ENCODE measurements at regions not wholly inside any gene's neighbourhood (a gene's known extent, or its start where the extent isn't known, plus 50 kb on each side); places are given as distances from the start of the nearest gene placed in this dataset.

DNA sequence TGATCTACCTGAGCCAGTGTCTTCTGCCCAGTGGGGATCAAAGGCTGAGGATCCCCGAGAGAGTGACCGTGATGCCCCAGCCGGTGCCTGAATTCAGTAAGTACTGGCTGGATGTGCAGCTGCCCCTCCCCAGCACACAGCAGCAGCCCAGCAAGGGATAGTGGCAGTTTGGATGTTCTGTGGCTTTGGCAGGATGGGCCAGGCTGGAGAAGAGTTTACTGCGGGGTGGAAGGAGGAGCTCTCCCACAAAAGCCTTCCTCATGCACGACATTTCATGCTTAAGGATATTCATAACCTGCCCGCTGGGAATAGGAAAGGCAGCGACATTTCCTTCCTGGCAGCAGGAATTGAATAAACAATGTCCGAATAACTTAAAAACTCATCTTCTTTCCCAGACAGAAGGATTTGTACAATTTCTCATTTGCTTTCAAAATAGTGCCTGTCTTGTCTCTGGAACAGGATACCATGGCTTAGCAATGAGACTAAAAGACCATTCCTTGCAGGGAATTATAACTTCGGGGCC lies 135.6 kb upstream of the PRMT8 start:
- Mint-ChIP-seq H3K27me3 (ENCODE audit: low read depth) (no peaks in the 10 kb centered on the region; the same call in 1 of the 2 replicates), H3K27ac (no peak overlapping the region), H3K4me3 (no peak overlapping the region), H3K9me3 (no peaks in the 10 kb centered on the region), H3K36me3 (no peaks in the 10 kb centered on the region), H3K4me1 (peaks cover 6% of the 10 kb centered on the region)
- ATAC-seq (no peak), DNase-seq (ENCODE audit: low spot score) (no peak)
- ChIA-PET CTCF (interaction anchor here (1.0 kb wide), 2 partner anchors 52 to 55 kb away, joined by 3 read pairs; no protein-coding TSS in a partner anchor), POLR2A (no interaction called here)
- TF ChIP-seq, protein P1, sequence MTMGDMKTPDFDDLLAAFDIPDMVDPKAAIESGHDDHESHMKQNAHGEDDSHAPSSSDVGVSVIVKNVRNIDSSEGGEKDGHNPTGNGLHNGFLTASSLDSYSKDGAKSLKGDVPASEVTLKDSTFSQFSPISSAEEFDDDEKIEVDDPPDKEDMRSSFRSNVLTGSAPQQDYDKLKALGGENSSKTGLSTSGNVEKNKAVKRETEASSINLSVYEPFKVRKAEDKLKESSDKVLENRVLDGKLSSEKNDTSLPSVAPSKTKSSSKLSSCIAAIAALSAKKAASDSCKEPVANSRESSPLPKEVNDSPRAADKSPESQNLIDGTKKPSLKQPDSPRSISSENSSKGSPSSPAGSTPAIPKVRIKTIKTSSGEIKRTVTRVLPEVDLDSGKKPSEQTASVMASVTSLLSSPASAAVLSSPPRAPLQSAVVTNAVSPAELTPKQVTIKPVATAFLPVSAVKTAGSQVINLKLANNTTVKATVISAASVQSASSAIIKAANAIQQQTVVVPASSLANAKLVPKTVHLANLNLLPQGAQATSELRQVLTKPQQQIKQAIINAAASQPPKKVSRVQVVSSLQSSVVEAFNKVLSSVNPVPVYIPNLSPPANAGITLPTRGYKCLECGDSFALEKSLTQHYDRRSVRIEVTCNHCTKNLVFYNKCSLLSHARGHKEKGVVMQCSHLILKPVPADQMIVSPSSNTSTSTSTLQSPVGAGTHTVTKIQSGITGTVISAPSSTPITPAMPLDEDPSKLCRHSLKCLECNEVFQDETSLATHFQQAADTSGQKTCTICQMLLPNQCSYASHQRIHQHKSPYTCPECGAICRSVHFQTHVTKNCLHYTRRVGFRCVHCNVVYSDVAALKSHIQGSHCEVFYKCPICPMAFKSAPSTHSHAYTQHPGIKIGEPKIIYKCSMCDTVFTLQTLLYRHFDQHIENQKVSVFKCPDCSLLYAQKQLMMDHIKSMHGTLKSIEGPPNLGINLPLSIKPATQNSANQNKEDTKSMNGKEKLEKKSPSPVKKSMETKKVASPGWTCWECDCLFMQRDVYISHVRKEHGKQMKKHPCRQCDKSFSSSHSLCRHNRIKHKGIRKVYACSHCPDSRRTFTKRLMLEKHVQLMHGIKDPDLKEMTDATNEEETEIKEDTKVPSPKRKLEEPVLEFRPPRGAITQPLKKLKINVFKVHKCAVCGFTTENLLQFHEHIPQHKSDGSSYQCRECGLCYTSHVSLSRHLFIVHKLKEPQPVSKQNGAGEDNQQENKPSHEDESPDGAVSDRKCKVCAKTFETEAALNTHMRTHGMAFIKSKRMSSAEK (CRISPR knock-in tag; IDR thresholded peaks at IDR 0.05; ENCODE audit: borderline replicate concordance), result no peak

DNA sequence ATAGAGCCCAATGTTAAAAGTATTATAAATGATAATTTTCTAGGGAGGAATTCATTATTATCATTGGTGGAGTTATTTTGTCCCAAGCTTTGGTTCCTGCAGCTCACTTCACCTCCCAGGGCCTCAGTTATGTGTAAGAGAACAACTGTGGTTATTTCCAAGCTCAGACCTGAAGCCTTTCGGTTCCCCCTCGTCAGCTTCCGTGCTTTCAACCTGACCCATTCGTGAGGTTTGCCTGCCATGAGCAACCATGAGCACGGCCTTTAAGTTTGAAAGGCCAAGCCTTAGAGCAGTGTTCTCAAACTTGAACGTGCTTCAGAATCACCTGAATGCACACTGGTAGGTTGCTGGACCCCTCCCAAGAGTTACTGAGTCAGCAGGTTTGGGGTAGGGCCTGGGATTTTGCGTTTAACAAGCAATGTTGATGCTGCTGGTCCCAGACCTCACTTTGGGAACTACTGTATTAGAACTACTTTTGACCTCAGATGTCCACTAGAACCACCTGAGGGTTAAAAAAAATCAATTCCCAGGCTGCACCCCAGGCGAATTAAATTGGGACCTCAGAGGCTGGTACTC lies 133.0 kb upstream of the PRMT8 start:
- TF ChIP-seq ZNF423 (CRISPR knock-in tag; IDR thresholded peaks at IDR 0.05), result no peak
- TF ChIP-seq, protein P2, sequence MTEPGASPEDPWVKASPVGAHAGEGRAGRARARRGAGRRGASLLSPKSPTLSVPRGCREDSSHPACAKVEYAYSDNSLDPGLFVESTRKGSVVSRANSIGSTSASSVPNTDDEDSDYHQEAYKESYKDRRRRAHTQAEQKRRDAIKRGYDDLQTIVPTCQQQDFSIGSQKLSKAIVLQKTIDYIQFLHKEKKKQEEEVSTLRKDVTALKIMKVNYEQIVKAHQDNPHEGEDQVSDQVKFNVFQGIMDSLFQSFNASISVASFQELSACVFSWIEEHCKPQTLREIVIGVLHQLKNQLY (CRISPR knock-in tag; IDR thresholded peaks at IDR 0.05), result no peak
- TF ChIP-seq, protein P3, sequence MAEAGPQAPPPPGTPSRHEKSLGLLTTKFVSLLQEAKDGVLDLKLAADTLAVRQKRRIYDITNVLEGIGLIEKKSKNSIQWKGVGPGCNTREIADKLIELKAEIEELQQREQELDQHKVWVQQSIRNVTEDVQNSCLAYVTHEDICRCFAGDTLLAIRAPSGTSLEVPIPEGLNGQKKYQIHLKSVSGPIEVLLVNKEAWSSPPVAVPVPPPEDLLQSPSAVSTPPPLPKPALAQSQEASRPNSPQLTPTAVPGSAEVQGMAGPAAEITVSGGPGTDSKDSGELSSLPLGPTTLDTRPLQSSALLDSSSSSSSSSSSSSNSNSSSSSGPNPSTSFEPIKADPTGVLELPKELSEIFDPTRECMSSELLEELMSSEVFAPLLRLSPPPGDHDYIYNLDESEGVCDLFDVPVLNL (CRISPR knock-in tag; IDR thresholded peaks at IDR 0.05; ENCODE audit: borderline replicate concordance, low read depth), result no peak
- DNase-seq (ENCODE audit: low spot score) (no peak), ATAC-seq (no peak)
- Mint-ChIP-seq H3K27ac (no peak overlapping the region), H3K36me3 (no peaks in the 10 kb centered on the region), H3K4me3 (no peak overlapping the region), H3K27me3 (ENCODE audit: low read depth) (no peaks in the 10 kb centered on the region; the same call in none of the 2 replicates), H3K9me3 (no peaks in the 10 kb centered on the region), H3K4me1 (peaks cover 6% of the 10 kb centered on the region)
- POLR2A ChIA-PET, result no interaction called here
- CTCF ChIA-PET, result no interaction called here

DNA sequence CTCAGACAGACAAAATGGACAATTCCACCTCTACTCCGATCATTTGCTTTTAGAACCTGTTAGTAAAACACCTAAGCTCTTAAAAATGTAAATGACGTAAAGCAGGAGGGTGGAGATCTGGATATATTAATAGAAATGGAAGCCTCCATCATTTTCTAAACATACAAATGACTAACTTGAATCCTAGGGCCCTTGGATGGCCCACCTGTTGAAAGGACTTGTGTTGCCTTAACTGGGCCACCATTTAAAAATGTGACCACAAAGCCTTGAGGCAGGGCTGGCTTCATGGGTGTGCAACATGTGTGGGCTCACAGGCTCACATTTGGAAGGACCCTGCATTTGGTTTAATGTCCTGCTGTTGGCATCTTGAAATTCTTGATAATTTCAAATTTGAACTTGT lies 131.5 kb upstream of the PRMT8 start:
- Mint-ChIP-seq H3K27ac (no peak overlapping the region), H3K4me1 (peaks cover 6% of the 10 kb centered on the region), H3K4me3 (no peak overlapping the region), H3K9me3 (no peaks in the 10 kb centered on the region), H3K36me3 (no peaks in the 10 kb centered on the region), H3K27me3 (ENCODE audit: low read depth) (peaks cover 2% of the 10 kb centered on the region)
- ChIA-PET POLR2A (no interaction called here), CTCF (interaction anchor here (1.1 to 1.4 kb wide), 2 partner anchors 18 to 59 kb away, joined by 4 to 7 read pairs; no protein-coding TSS in a partner anchor)
- no peak for ATAC-seq
- no peak for DNase-seq (ENCODE audit: low spot score)
- TF ChIP-seq, protein P4, sequence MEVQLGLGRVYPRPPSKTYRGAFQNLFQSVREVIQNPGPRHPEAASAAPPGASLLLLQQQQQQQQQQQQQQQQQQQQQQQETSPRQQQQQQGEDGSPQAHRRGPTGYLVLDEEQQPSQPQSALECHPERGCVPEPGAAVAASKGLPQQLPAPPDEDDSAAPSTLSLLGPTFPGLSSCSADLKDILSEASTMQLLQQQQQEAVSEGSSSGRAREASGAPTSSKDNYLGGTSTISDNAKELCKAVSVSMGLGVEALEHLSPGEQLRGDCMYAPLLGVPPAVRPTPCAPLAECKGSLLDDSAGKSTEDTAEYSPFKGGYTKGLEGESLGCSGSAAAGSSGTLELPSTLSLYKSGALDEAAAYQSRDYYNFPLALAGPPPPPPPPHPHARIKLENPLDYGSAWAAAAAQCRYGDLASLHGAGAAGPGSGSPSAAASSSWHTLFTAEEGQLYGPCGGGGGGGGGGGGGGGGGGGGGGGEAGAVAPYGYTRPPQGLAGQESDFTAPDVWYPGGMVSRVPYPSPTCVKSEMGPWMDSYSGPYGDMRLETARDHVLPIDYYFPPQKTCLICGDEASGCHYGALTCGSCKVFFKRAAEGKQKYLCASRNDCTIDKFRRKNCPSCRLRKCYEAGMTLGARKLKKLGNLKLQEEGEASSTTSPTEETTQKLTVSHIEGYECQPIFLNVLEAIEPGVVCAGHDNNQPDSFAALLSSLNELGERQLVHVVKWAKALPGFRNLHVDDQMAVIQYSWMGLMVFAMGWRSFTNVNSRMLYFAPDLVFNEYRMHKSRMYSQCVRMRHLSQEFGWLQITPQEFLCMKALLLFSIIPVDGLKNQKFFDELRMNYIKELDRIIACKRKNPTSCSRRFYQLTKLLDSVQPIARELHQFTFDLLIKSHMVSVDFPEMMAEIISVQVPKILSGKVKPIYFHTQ (CRISPR knock-in tag; IDR thresholded peaks at IDR 0.05), result no peak
- TF ChIP-seq, protein P5, sequence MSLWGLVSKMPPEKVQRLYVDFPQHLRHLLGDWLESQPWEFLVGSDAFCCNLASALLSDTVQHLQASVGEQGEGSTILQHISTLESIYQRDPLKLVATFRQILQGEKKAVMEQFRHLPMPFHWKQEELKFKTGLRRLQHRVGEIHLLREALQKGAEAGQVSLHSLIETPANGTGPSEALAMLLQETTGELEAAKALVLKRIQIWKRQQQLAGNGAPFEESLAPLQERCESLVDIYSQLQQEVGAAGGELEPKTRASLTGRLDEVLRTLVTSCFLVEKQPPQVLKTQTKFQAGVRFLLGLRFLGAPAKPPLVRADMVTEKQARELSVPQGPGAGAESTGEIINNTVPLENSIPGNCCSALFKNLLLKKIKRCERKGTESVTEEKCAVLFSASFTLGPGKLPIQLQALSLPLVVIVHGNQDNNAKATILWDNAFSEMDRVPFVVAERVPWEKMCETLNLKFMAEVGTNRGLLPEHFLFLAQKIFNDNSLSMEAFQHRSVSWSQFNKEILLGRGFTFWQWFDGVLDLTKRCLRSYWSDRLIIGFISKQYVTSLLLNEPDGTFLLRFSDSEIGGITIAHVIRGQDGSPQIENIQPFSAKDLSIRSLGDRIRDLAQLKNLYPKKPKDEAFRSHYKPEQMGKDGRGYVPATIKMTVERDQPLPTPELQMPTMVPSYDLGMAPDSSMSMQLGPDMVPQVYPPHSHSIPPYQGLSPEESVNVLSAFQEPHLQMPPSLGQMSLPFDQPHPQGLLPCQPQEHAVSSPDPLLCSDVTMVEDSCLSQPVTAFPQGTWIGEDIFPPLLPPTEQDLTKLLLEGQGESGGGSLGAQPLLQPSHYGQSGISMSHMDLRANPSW (CRISPR knock-in tag; conservative IDR thresholded peaks at IDR 0.05; ENCODE audit: low read depth), result no peak
- TF ChIP-seq, protein P6, sequence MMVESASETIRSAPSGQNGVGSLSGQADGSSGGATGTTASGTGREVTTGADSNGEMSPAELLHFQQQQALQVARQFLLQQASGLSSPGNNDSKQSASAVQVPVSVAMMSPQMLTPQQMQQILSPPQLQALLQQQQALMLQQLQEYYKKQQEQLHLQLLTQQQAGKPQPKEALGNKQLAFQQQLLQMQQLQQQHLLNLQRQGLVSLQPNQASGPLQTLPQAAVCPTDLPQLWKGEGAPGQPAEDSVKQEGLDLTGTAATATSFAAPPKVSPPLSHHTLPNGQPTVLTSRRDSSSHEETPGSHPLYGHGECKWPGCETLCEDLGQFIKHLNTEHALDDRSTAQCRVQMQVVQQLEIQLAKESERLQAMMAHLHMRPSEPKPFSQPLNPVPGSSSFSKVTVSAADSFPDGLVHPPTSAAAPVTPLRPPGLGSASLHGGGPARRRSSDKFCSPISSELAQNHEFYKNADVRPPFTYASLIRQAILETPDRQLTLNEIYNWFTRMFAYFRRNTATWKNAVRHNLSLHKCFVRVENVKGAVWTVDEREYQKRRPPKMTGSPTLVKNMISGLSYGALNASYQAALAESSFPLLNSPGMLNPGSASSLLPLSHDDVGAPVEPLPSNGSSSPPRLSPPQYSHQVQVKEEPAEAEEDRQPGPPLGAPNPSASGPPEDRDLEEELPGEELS (CRISPR knock-in tag; IDR thresholded peaks at IDR 0.05), result no peak
- no peak for TF ChIP-seq ZNF138 (CRISPR knock-in tag; conservative IDR thresholded peaks at IDR 0.05)
- no peak for TF ChIP-seq NR1H2 (CRISPR knock-in tag; IDR thresholded peaks at IDR 0.05)
- TF ChIP-seq NR2C2 (CRISPR knock-in tag; IDR thresholded peaks at IDR 0.05), result no peak
- no peak for TF ChIP-seq ATF1 (CRISPR knock-in tag; IDR thresholded peaks at IDR 0.05)
- TF ChIP-seq, protein P7, sequence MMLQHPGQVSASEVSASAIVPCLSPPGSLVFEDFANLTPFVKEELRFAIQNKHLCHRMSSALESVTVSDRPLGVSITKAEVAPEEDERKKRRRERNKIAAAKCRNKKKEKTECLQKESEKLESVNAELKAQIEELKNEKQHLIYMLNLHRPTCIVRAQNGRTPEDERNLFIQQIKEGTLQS (CRISPR knock-in tag; conservative IDR thresholded peaks at IDR 0.05), result no peak

All from WTC11 (cell line).